Limb (tissue), 2 donors: ENCODE measurements at regions not wholly inside any gene's neighbourhood (a gene's known extent, or its start where the extent isn't known, plus 50 kb on each side); places are given as distances from the start of the nearest gene placed in this dataset.
"Not testable (repeated sequence)": the region's sequence is repeated elsewhere in the genome, so short reads cannot be mapped to it uniquely, and the experiment has no call there.

Experiments
- DNase-seq, 2 donors: peaks; one replicate each; pipeline ENCODE4 v3.0.0-alpha.2; 2016; ENCODE audit errors: extremely low spot score in 2 of 2

- no peak for DNase-seq
Measured at GRCh38 chr4:7141151-7141834, 51.0 kb upstream of the SORCS2 start.

DNA sequence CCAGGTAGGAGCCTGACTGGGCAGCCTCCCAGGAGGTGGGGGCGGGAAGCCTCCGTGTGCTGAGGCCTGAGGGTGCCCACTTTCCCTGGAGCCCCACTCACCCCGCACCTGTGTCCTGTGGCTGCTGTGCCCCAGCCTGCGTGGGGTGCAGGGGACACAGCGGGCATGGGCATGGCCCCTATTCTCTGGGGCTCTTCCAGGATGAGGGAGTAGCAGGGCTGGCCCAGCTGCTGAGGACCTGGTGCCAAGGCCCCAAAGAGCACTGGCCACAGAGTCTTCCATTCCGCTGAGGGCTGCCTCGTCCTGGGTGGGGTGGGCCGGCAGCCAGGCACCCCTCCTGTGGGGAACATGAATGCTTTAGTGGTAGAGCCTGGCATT lies 51.7 kb upstream of the SORCS2 start:
- DNase-seq, result no peak

DNA sequence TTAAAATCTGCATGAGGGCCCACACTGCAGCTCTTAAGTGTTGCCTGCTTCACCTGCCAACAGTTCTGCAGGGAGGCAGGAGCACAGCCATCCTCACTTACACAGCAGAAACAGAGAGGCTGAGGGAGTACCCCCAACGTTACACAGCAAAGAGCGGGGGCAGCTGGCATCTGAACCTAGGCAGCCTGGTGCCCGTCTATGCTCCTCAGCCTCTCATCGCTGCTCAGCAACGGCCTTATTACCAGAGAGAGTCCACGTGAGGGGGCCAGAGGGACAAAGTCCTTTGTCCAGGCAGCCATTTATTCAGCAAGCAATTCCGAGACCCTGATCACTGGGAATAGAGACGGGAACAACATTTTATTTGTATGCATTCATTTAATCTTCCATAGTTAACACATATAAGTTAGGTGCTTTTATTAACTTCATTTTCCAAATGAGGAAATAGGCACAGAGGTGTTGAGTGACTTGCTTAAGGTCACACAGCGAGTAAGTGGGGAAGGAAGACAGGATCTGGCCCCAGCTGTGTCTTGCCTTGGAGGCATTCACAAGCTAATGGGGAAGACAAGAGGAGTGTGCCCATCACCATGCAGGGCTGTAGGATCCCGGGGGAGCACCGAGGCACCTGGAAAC lies 52.2 kb upstream of the SORCS2 start:
- DNase-seq, result no peak

DNA sequence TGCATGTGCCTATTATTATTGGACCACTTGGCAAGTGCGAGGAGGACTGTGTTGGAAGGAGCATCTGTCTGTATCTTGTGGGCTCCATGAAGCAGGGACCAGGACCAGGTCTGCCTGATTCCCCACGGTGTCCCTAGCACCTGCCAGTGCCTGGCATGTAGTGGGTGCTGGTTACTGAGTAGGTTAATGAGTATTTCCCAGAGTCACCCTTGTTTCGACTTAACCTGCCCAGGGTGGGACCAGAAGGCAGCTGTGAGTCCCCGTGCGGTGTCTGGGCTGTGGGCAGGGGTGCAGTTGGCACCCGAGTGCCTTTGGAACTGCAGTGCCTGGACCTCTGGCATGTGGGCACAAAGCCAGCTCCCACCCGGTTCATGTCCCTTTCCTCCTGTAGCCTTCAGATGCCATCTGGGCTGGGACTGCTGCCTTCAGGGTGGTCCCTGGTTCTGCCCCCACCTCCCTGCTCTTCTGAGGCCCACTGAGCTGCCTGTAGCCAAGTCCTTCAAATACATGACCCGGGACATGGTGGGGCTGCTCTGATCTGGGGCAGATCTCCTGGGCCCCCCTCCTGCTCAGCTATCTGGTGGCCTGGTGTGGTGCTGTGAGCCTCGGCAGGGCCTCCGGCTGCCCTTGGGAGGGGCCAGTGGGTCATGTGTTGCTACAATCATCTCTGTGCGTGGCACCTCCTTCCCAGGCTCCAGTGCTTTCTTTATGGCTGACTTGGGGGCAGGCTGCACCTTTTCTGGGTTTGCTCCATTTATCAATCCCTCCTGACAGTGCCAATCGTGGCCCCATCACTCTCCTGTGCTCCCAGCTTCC lies 53.0 kb upstream of the SORCS2 start:
- no peak for DNase-seq

DNA sequence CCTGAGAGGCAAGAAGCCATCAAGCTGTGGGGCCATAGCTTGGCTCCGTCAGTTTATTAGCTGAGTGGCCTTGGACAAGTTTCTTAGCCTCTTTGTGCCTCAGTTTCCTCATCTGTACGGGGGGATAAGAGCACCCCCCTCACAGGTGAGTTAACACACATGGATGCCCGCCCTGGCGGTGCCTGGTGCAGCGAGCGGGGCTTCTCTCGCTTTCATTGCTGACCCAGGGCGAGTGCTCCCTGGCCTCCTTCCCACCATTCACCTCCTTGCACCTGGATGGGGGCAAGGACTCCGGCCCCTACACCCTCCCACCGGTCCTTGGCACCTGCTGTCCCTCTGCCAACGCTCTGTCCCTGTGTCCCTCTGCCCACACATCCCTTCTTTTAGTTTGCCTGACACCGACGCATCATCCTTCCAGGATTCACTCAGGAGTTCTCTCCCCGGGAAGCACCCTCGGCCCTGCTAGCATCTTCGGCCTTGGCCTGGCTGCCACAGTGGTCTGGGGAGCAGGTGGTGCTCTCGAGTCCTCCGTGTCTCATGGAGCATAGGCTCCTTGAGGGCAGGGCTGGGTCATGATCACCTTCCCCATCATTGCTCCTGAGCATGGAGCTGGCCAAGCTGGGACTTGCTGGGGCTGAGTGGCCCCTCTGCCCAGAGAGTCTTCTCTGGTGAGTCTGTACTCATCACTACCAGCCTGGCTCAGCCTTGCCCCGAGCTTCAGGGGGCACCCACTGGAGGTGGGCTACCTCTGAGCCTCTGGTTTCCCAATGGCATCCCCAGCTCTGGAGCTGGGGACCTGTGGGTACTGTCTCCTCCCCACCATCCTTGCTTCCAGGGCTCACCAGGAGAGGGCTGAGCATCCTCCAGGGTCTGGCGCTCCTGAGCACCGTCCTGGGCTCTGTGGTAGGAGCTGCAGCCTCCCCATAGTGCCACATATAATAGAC lies 53.8 kb upstream of the SORCS2 start:
- no peak for DNase-seq

DNA sequence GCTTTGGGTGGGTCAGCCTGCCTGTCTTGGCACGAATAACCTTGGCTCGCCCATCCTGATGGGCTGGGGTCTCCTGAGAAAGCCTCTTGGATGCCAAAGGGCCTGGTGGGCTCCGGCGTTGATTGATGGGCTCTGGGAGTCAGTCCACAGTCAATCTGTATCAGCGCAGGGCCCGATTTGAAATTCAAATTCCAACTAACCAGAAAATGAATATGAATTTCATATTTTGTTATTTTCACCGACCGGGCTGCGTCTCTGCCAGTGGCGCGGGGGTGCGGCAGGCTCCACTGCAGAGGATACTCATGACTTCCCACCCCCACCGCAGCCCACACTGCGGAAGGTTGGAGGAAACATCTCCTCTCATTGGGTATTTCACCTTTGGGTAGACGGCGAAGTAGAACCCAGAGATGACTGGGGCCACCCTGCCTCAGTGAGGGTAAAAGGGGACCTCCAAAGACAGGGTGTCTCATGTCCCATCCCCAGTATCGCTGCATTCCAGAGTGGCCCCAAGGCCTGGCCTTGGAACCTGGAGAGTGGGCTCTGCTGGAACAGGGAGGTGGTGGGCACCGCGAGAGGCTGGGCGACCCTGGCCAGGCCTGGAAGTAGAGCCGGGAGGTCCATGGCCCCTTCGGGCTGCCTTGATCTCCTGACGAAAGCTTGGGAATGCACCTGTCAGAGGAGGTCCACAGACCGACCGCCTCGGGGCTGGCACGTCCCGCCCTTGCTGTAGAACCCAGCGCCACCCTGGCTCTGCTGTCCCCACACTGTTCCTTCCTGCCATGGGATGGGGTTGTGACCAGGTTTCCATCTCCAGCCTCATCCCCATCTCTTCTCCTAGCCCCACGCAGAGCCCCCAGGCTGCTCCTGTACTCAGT lies 54.8 kb upstream of the SORCS2 start:
- DNase-seq, result no peak

DNA sequence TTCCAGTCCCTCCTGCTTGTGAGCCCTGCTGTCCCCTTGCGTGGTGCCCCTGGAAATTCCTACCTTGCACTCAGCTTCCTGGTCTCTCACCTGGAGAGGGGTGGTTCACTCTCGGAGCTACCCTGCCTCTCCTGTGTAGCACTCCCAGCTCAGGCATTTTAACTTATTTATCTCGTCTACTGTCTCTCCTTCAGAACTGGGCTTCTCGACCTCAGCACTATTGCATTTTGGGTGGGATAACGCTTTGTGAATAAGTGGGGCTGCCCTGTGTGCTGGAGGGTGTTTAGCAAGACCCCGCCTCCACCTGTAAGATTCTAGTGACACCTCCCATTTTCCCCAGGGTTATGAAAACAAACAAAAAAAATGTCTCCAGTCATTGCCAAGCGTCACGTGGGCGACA lies 56.0 kb upstream of the SORCS2 start:
- no peak for DNase-seq

- peak in 1 of 2 donors; percentile 65 for DNase-seq
Measured at GRCh38 chr4:7135389-7135746, 57.0 kb upstream of the SORCS2 start.

DNA sequence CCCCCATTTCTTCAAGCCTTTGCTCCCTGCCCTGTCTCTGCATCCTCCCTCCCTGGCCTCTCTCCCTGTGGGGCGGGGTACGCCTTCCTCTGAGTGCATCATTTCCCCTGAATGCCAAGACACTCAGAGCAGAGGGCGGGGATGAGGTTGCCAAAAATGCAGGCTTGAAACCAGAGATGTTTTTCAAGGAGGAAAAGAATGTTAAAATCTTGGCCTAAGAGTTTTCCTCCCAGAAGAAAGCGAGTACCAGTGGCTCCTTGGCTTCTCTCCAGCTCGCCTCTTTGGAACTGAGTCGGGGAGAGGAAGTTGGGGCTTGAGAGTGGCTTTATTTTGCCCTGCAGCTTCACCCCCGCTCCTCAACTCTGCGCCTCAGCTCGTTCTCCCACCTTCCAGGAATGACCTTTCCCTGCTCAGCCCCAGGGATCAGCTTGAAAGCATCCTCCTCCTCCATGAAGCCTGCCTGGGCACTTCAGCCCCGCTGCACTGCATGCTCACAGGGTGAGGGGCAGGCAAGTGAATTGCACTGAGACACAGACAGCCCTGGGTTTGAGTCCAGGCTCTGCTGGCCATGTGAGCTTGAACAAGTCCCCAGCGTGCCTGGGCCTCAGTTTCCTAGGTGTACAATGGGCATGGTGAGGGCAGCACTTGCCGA lies 57.5 kb upstream of the SORCS2 start:
- DNase-seq, result peak; percentile 75 to 76

DNA sequence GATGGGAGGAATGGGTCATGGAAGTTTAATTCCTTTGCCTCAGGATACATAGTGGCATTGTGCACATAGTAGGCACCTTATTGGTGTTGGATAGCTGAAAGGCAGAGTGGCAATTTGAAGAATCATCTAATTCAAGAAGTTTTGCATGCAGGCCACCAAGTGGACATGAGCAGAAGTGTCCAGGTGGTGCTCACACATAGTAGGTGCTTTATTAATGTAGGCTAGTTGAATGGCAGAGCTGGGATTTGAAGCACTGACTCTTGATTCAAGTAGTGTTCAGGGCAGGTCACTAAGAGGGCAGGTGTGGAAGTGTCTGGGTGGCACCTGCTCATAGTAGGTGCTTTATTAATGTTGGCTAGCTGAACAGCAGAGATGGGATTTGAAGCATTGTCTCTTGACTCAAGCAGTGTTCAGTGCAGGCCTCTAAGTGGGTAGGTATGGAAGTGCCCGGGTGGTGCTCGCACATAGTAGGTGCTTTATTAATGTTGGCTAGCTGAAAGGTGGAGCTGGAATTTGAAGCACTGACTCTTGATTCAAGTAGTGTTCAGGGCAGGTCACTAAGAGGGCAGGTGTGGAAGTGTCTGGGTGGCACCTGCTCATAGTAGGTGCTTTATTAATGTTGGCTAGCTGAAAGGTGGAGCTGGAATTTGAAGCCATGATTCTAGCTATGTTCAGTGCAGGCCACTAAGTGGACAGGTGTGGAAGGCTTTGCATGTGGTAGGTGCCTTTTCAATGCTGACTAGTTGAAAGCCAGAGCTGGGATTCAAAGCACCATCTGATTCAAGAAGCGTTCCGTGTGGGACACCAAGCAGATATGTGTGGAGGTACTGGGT lies 58.3 kb upstream of the SORCS2 start:
- DNase-seq, result not testable (repeated sequence)

DNA sequence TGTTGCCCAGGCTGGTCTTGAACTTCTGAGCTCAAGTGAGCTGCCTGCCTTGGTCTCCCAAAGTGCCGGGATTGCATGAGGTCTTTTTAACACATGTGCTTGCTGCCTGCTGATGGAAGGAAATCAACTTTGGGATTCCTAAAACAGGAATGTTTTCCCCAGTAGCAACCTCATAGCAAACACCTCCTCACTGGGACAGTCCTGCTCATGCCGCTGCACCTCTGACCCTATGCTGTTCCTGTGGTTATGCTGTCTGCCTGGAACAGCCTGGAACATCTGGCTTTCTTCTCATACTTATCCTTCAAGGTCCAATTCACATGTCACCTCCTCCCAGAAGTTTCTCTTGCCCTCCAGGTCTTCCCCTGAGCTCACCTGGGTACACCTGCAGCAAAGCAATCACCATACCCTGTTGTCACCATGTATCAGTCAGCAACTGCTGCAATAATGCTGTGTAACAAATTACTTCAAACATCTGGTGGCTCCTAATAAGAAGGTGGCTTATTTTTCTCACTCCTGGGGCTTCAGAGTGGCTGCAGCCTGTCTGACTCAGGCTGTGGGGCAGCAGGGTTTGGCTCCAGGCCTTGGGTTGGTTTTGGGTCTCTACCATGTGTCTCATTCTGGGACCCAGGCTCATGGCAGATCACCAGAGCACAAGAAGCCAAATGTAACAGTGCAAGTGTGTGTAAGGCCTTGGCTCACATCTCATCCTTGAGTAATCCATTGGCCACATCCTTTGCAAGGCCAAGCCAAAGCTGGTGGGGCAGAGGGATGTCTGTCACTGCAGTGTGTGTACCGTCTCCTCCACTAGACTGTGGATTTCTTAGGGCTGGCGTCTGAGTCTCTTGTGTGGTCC lies 59.4 kb upstream of the SORCS2 start:
- no peak for DNase-seq

- DNase-seq, result no peak
Measured at GRCh38 chr4:7132249-7132648, 60.1 kb upstream of the SORCS2 start.

GRCh38 chr4:7131498-7132031 lies 60.8 kb upstream of the SORCS2 start:
- DNase-seq, result no peak

DNA sequence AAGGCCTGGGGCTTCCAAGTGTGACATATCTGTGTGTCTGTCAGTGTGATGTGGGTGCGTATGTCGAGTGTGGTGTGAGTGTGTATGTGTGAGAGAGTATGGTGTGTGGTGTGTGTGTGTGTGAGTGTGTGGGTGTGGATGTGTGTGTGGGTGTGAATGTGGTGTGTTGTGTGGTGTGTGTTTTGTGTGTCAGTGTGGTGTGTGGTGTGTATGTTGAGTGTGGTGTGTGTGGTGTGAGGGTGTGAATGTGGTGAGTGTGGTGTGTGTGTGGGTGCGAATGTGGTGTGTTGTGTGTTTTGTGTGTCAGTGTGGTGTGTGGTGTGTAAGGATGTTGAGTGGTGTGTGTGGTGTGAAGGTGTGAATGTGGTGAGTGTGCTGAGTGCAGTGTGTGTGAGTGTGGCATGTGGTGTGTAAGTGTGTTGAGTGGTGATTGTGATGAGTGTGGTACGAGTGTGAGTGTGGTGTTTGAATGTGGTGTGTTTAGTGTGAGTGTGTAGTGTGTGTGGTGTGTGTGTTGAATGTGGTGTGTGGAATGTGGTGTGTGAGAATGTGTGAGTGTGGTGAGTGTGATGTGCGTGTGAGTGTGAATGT lies 61.6 kb upstream of the SORCS2 start:
- DNase-seq, result no peak

DNA sequence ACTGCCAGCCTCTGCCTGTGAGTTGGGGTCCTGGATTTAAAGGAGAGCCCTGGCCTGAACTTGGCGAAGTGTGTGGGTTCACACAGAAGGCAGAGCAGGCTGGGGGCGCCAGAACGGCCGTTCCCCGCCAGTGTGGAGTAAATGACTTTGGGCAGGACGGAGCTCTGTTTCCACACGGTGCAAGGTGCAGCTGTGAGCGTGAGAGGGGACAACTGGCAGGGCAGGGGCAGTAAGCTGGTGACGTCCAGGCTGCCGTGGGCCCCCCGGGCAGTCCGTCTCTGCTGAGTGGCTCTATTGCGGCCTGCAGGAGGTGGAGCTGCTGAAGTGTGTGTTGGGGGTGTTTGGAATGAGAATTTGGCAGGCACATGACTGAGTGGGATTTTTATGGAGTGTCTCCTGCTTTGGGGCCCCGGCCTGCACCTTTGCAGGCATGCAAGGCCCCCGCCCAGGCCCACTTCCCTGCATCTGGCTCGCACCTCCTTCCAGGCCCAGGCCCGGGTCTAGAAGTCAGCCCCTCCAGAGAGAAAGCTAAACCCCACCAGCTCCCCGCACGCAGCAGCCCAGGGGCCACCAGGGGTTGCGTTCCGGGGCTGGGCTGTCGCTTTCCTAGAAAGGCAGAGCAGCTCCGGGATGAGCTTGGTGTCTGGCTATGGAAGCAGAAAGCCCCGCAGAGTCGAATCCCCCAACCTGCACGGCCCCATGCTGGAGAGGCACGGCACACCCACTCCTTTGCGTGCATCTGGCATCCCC lies 62.2 kb upstream of the GRPEL1 start:
- DNase-seq, result peak in 1 of 2 donors; percentile 54

DNA sequence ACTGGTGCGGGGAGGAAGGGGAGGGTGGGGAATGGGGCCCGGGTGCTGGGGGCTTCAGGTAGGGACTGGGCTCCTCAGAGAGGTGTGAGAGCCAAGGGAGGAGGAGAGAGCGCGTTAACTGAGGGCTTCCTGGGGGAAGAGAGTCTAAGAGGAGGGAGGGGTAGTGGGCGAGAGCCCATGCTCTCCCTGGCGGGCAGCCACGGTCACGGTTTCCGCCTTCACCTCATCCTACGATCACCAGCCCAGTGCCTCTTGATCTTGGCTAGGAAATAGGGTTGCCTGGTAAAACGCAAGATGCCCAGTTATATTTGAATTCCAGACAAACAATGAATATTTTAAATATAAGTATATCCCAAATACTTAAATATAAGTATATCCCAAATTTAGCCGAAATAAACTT lies 60.8 kb upstream of the GRPEL1 start:
- no peak for DNase-seq

- no peak for DNase-seq
Measured at GRCh38 chr4:7128234-7128633, 60.4 kb upstream of the GRPEL1 start.
